ENCODE measurements at regions not wholly inside any gene's neighbourhood (a gene's known extent, or its start where the extent isn't known, plus 50 kb on each side); places are given as distances from the start of the nearest gene placed in this dataset.

- no peak for ATAC-seq
- Histone ChIP-seq H3K4me1 (peaks cover 13 to 28% of the 10 kb centered on the region in 2 donors), H3K9me3 (no peaks in the 10 kb centered on the region), H3K27me3 (no peaks in the 10 kb centered on the region), H3K27ac (no peak overlapping the region), H3K4me3 (no peak overlapping the region), H3K36me3 (no peaks in the 10 kb centered on the region)
- intact Hi-C loops (cut with DNase I), result no loop called here
- no peak for TF ChIP-seq CTCF (IDR thresholded peaks at IDR 0.05)
- DNase-seq, result no peak
These were observed 308.1 kb upstream of the ZMIZ1 start for GRCh38 chr10:78760463-78761310.

- TF ChIP-seq CTCF (IDR thresholded peaks at IDR 0.05), result no peak
- no peak overlapping the region for H3K4me3 ChIP-seq
- intact Hi-C loops (cut with DNase I), result no loop called here
- no peak overlapping the region for H3K27ac ChIP-seq
- H3K9me3 ChIP-seq, result no peaks in the 10 kb centered on the region
- ATAC-seq (no peak), DNase-seq (no peak)
- peaks cover 13 to 24% of the 10 kb centered on the region in 2 donors for H3K4me1 ChIP-seq
- no peaks in the 10 kb centered on the region for H3K27me3 ChIP-seq
- H3K36me3 ChIP-seq, result no peaks in the 10 kb centered on the region
These were observed 307.4 kb upstream of the ZMIZ1 start for GRCh38 chr10:78761311-78761781.

GRCh38 chr10:78762086-78762630, 306.6 kb upstream of the ZMIZ1 start:
- Histone ChIP-seq H3K36me3 (no peaks in the 10 kb centered on the region), H3K4me1 (peaks cover 9 to 16% of the 10 kb centered on the region in 2 donors), H3K4me3 (no peak overlapping the region), H3K27ac (no peak overlapping the region), H3K27me3 (no peaks in the 10 kb centered on the region), H3K9me3 (no peaks in the 10 kb centered on the region)
- no peak for TF ChIP-seq CTCF (IDR thresholded peaks at IDR 0.05)
- peak in 1 of 4 donors; percentile 12 for DNase-seq
- ATAC-seq, result no peak
- intact Hi-C loops (cut with DNase I), result no loop called here

- no peak overlapping the region for H3K4me3 ChIP-seq
- H3K4me1 ChIP-seq, result peaks cover 5% of the 10 kb centered on the region in 2 donors
- H3K27ac ChIP-seq, result peak overlapping the region in 1 of 2 donors; percentile 69
- no peak for TF ChIP-seq CTCF (IDR thresholded peaks at IDR 0.05)
- no peaks in the 10 kb centered on the region for H3K27me3 ChIP-seq
- peak in 1 of 4 donors; percentile 9 for DNase-seq
- intact Hi-C loops (cut with DNase I), result no loop called here
- ATAC-seq, result no peak
- H3K36me3 ChIP-seq, result no peaks in the 10 kb centered on the region
- no peaks in the 10 kb centered on the region for H3K9me3 ChIP-seq
These were observed 305.5 kb upstream of the ZMIZ1 start for GRCh38 chr10:78763234-78763633.

- intact Hi-C loops (cut with DNase I), result no loop called here
- Histone ChIP-seq H3K27me3 (no peaks in the 10 kb centered on the region), H3K4me3 (no peak overlapping the region), H3K27ac (peak overlapping the region in 1 of 2 donors; percentile 69), H3K36me3 (no peaks in the 10 kb centered on the region), H3K9me3 (no peaks in the 10 kb centered on the region), H3K4me1 (peaks cover 4 to 5% of the 10 kb centered on the region in 2 donors)
- DNase-seq, result peak in 2 of 4 donors; percentile 39 to 75
- TF ChIP-seq CTCF (IDR thresholded peaks at IDR 0.05), result no peak
- ATAC-seq, result peak; percentile 64
These were observed 304.9 kb upstream of the ZMIZ1 start for GRCh38 chr10:78763651-78764395.

Measured in left lung (tissue), 4 donors.